Osteocyte (in vitro differentiated cells): ENCODE measurements at regions not wholly inside any gene's neighbourhood (a gene's known extent, or its start where the extent isn't known, plus 50 kb on each side); places are given as distances from the start of the nearest gene placed in this dataset.

Experiments
- DNase-seq: peaks from one replicate; pipeline ENCODE4 v3.0.0; 2021; ENCODE audit warnings: mixed read lengths; ENCODE audit not compliant: unreplicated experiment; ENCODE audit errors: extremely low spot score
- H3K27ac Mint-ChIP-seq: one replicate; pipeline ENCODE4 v1.8.0; 2021; ENCODE audit warnings: mild to moderate bottlenecking, mixed read lengths; ENCODE audit not compliant: unreplicated experiment
- H3K27me3 Mint-ChIP-seq: one replicate; pipeline ENCODE4 v1.8.0; 2021; ENCODE audit warnings: mixed read lengths; ENCODE audit not compliant: unreplicated experiment
- H3K36me3 Mint-ChIP-seq: one replicate; pipeline ENCODE4 v1.8.0; 2021; ENCODE audit warnings: mixed read lengths; ENCODE audit not compliant: unreplicated experiment
- H3K4me1 Mint-ChIP-seq: one replicate; pipeline ENCODE4 v1.8.0; 2021; ENCODE audit warnings: mixed read lengths; ENCODE audit not compliant: unreplicated experiment
- H3K4me3 Mint-ChIP-seq: one replicate; pipeline ENCODE4 v1.8.0; 2021; ENCODE audit warnings: mild to moderate bottlenecking, moderate library complexity, mixed read lengths; ENCODE audit not compliant: unreplicated experiment
- H3K9me3 Mint-ChIP-seq: one replicate; pipeline ENCODE4 v1.8.0; 2021; ENCODE audit warnings: mixed read lengths; ENCODE audit not compliant: unreplicated experiment
- TF ChIP-seq, protein P1 (sequence below): fragments of 200-600 bp; sonication (generic); IDR thresholded peaks from 2 replicates; pipeline ENCODE4 v1.5.0; 2021; ENCODE audit warnings: antibody characterized with exemption, mild to moderate bottlenecking, moderate library complexity

DNA sequence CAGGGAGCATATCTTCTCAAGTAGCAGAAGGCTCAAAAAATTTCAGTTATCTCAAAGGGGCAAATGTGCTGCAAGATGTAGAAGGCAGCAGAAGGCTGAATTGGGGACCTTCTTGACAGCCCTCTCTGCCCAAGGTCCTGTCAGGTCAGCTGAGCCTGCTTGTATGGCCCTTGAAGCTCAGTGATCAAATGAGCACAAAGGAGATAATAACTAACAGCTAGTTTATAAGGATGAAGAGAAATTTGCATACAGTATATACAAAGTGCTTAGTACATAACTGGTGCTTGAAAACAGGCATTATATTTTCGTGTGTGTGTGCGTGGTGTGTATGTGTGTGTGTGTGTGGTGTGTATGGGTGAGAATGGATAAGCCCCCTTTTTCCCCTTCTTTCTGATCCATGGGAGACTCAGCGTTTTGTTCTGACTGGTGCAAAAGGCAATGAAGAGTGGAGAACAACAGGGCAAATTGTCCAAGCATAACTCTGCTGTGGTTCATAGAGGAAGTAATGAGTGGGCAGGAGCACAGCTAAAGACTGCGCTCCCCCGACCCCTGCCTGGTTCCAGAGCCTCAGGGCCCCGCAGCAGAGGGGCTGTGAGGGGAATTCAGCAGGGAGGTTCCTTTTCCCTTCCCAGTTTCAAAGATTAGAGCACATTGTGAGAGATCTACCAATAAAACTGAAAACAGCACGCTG lies 356.8 kb upstream of the NR2F2 start:
- Mint-ChIP-seq H3K27ac (no peak overlapping the region), H3K4me3 (no peak overlapping the region), H3K27me3 (no peaks in the 10 kb centered on the region), H3K4me1 (peaks cover 3% of the 10 kb centered on the region), H3K36me3 (no peaks in the 10 kb centered on the region), H3K9me3 (peaks cover 8% of the 10 kb centered on the region)
- no peak for DNase-seq
- TF ChIP-seq, protein P1, sequence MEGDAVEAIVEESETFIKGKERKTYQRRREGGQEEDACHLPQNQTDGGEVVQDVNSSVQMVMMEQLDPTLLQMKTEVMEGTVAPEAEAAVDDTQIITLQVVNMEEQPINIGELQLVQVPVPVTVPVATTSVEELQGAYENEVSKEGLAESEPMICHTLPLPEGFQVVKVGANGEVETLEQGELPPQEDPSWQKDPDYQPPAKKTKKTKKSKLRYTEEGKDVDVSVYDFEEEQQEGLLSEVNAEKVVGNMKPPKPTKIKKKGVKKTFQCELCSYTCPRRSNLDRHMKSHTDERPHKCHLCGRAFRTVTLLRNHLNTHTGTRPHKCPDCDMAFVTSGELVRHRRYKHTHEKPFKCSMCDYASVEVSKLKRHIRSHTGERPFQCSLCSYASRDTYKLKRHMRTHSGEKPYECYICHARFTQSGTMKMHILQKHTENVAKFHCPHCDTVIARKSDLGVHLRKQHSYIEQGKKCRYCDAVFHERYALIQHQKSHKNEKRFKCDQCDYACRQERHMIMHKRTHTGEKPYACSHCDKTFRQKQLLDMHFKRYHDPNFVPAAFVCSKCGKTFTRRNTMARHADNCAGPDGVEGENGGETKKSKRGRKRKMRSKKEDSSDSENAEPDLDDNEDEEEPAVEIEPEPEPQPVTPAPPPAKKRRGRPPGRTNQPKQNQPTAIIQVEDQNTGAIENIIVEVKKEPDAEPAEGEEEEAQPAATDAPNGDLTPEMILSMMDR = no peak

DNA sequence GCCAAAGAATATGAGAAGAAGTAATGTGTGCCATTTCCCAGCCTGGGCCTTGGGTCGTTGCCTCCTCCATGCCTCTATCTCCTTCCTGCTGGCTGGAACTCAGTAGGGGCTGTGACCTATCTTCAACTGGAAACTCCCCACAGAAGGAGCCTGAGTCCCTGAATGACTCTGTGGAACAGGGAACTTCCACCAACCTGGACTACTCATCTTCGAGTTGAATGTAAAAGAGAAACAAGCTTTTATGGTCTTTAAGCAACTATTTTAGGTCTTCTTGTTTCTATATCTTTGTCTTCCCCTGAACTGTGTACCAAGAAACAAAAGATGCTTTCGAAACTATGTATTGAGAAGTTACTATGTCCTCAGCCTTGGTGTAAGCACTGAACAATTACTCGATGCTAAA lies 355.3 kb upstream of the NR2F2 start:
- Mint-ChIP-seq H3K36me3 (no peaks in the 10 kb centered on the region), H3K27ac (no peak overlapping the region), H3K4me3 (no peak overlapping the region), H3K9me3 (peaks cover 8% of the 10 kb centered on the region), H3K27me3 (no peaks in the 10 kb centered on the region), H3K4me1 (peaks cover 3% of the 10 kb centered on the region)
- no peak for DNase-seq
- TF ChIP-seq, protein P1 = no peak

DNA sequence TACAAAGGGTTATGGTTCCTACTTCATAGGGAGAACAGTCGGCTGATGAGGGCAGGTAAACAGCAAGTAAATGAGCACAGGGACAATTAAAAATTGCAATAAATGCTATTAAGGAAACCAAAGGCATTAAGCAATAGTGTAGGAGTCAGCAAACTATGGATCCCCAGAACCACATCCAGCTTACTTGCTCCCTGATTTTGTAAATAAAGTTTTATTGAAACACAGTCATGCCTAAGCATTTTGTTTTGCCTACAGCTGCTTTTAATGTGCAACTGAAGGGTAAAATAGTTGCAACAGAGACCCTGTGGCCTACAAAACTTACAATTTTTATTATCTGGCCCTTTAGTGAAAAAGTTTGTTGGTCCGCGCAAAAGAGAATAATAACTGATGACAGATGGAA lies 351.2 kb upstream of the NR2F2 start:
- DNase-seq = no peak
- Mint-ChIP-seq H3K27me3 (no peaks in the 10 kb centered on the region), H3K9me3 (peaks cover 8% of the 10 kb centered on the region), H3K4me1 (no peaks in the 10 kb centered on the region), H3K36me3 (no peaks in the 10 kb centered on the region), H3K4me3 (no peak overlapping the region), H3K27ac (no peak overlapping the region)
- TF ChIP-seq, protein P1 = no peak

DNA sequence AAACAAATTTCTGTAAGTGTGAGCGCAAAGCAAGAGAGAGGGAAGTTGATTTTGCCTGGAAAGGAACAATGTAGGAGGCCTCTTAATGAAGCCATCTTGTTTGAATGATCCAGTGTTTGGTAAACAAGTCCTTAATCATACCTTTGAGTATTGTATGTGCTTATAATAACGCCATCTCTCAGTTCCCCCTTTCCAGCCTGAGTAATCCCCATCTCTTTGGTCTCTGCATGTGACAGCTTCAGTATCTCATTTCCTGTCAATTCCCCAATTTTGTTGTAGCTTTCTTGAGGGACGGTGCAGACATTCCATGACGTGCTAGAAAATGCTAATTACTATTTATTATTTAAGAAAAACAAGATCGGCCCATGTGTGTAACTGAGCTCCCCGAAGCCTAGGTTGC lies 349.3 kb upstream of the NR2F2 start:
- DNase-seq = no peak
- Mint-ChIP-seq H3K4me1 (no peaks in the 10 kb centered on the region), H3K27me3 (no peaks in the 10 kb centered on the region), H3K36me3 (no peaks in the 10 kb centered on the region), H3K27ac (no peak overlapping the region), H3K9me3 (no peaks in the 10 kb centered on the region), H3K4me3 (no peak overlapping the region)
- TF ChIP-seq, protein P1 = no peak

DNA sequence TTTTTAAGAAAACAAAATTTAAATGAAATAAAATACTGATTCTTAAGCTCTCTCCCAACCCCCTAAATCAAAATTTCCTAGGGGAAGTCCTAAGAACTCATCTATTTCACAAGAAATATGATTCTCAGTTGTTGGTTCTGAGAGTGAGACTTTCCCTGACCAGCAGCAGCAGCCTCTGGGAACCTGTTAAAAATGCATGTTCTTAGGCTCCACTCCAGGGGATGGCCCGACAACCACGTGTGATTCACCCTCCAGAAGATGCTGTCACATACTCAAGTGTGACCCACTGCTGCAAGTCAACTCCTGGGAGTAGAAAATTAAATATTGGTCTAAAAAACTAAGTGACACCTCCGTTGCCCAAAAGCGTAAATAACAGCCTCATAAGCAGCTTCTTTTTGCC lies 343.2 kb upstream of the NR2F2 start:
- TF ChIP-seq, protein P1 = no peak
- Mint-ChIP-seq H3K36me3 (no peaks in the 10 kb centered on the region), H3K9me3 (no peaks in the 10 kb centered on the region), H3K27me3 (no peaks in the 10 kb centered on the region), H3K4me3 (no peak overlapping the region), H3K4me1 (peaks cover 26% of the 10 kb centered on the region), H3K27ac (no peak overlapping the region)
- DNase-seq = no peak
